GM12891 (cell line): ENCODE measurements at regions not wholly inside any gene's neighbourhood (a gene's known extent, or its start where the extent isn't known, plus 50 kb on each side); places are given as distances from the start of the nearest gene placed in this dataset.

Experiments
- DNase-seq: peaks from one replicate; pipeline ENCODE4 v3.0.0; 2011; ENCODE audit warnings: low spot score; ENCODE audit not compliant: insufficient read length
- FAIRE-seq: peaks from 2 replicates; lab custom pipeline; 2011; peaks lifted over from hg19 to GRCh38; lab: Jason Lieb, UNC
- PAX5 ChIP-seq: IDR thresholded peaks from 2 replicates; pipeline ENCODE4 v1.6.1; 2011; ENCODE audit warnings: low read length, moderate library complexity, mild to moderate bottlenecking; ENCODE audit not compliant: insufficient read depth, severe bottlenecking
- POLR2A ChIP-seq: IDR thresholded peaks from 2 replicates; pipeline ENCODE4 v1.6.1; 2011; ENCODE audit warnings: low read depth, low read length, control low read depth
- POLR2AphosphoS5 ChIP-seq: IDR thresholded peaks from 2 replicates; pipeline ENCODE4 v1.6.1; 2011; ENCODE audit warnings: low read depth, low read length, control low read depth
- POU2F2 ChIP-seq: IDR thresholded peaks from 2 replicates; pipeline ENCODE4 v1.6.1; 2011; ENCODE audit warnings: low read depth, mild to moderate bottlenecking, control low read depth, low read length, moderate library complexity
- SPI1 ChIP-seq: IDR thresholded peaks from 2 replicates; pipeline ENCODE4 v1.6.1; 2011; ENCODE audit warnings: low read depth, low read length, control low read depth
- TAF1 ChIP-seq: IDR thresholded peaks from 2 replicates; pipeline ENCODE4 v1.6.1; 2011; ENCODE audit warnings: low read depth, low read length, control low read depth

DNA sequence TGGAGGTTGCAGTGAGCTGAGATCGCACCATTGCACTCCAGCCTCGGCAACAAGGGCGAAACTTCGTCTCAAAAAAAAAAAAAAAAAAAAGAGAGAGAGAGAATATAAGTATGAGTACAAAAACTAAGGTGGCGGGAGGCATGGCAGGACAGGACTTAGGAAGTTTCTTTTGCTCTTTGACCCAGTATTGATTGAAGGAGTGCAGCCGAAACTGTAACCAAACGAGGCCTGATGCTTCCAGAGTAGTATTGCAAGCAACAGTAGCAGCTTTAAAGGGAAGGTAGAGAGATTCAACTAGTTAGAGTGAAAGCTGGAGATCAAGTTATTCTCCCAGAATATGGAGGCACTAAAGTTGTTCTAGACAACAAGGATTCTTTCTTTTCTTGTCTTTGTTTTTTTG is 99.2 kb upstream of the CASZ1 start:
- DNase-seq, result no peak
- TF ChIP-seq POU2F2, result no peak
- no peak for TF ChIP-seq TAF1
- TF ChIP-seq SPI1, result no peak
- TF ChIP-seq POLR2AphosphoS5, result no peak
- TF ChIP-seq POLR2A, result no peak
- no peak for TF ChIP-seq PAX5
- no peak for FAIRE-seq

DNA sequence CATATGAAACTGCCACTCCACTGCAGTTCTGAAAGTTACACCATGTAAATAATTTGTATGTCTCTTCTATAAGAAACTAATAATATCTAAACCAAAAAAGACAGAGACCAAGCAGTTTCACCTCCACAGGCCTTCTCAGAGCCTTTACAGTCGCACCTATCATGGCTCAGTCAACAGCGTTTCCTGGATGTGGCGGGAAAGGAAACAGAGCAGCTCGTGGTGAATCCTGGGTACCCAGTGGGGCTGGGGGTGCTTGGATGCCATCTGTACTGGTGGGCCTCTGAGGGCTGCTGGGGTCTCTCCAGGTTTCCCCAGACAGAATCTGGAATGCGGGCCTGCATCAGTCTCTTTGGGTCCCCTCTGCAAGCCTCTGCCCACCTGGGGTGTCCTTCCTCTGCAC is 100.2 kb upstream of the CASZ1 start:
- DNase-seq (no peak), FAIRE-seq (no peak)
- TF ChIP-seq POLR2A, result no peak
- no peak for TF ChIP-seq TAF1

DNA sequence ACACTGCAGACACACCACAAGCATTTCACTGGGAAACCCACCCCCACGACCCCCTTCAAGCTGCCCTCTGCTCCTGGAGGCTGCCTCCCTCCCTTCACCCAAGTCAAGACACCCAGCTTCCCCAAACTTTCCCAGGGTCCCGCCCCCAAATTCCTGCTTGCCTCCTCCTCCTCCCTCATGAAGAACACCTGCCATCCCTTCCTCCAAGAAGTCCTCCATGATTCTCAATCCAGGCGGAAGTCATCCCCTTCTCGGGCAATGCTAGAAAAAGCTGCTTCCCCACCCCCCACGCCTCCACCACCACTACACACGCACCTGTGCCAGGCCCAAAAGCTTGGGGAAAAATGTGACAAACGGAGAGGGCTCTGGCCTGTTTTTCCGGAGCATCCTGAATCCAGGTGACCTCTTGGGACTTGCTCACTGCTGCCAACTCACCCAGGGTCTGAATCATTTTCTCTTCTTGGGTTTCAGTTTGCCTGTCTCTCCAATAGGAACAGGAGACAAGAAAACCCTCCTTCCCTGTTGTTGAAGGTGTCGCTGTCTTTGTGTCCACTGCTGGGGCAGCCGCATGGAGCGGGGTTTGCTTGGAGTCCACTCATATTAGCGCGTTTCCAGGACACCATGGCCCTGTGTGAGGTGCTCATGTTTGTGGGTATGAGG is 101.0 kb upstream of the CASZ1 start:
- TF ChIP-seq PAX5, result no peak
- no peak for TF ChIP-seq POU2F2
- no peak for TF ChIP-seq SPI1
- TF ChIP-seq POLR2AphosphoS5, result no peak
- no peak for TF ChIP-seq POLR2A
- no peak for TF ChIP-seq TAF1
- FAIRE-seq (no peak), DNase-seq (no peak)

DNA sequence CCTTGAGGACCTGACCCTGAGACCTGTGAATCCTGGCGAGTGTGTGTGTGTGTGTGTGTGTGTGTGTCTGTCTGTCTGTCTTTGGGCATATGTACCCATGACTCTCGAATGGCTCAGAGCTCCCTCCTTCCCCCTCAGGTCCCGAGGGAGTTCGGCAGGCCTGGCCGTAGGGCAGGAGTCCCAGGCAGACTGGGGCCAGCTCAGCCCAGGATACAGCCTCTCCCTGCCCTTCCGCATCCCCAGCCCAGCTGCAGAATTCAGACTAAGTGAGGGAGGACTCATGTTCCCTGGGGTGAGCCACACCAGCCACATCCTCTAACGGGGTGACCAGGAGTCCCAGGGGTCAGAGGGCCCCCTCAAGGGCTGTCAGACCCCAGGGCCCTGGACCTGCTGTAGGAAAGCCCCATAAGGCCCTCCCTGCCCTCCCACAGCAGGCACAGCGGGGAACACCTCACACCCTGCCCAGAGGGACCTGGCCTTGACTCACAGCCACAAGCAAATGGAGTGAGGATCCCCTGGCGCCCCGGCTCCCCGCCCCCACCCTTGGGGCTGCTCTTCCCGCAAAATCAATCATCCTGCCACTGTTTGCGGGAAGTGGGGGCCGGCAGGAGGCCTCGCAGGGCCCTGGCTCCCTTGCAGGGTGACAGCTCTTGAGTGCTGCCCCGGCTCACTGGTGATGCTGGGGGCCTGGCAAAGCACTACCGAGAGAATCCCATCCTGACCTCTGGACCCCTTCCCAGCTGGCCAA is 101.7 kb upstream of the CASZ1 start:
- no peak for TF ChIP-seq PAX5
- no peak for TF ChIP-seq SPI1
- TF ChIP-seq POLR2A, result no peak
- no peak for TF ChIP-seq TAF1
- TF ChIP-seq POU2F2, result no peak
- TF ChIP-seq POLR2AphosphoS5, result no peak
- DNase-seq (no peak), FAIRE-seq (no peak)

DNA sequence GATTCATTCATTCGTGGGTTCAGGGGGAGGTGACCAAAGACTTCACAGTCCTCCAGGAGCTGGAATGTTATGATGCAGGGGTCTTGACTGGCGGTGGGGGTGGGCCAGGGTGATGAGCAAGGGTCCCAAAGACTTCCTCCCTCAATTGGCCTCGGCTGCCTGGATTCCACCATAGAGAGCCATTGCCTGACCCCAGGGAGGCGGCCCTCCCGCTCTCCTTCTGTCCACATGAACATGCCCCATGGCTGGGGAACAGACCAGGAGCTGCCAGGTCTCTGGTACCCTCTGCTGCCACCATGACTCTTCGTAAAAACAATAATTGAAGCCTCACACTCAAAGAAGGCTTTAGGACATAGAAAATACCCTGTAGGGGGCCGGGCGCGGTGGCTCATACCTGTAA is 102.5 kb upstream of the CASZ1 start:
- no peak for FAIRE-seq
- DNase-seq, result no peak
- TF ChIP-seq POLR2A (no peak), SPI1 (no peak), PAX5 (no peak), POU2F2 (no peak), TAF1 (no peak), POLR2AphosphoS5 (no peak)

DNA sequence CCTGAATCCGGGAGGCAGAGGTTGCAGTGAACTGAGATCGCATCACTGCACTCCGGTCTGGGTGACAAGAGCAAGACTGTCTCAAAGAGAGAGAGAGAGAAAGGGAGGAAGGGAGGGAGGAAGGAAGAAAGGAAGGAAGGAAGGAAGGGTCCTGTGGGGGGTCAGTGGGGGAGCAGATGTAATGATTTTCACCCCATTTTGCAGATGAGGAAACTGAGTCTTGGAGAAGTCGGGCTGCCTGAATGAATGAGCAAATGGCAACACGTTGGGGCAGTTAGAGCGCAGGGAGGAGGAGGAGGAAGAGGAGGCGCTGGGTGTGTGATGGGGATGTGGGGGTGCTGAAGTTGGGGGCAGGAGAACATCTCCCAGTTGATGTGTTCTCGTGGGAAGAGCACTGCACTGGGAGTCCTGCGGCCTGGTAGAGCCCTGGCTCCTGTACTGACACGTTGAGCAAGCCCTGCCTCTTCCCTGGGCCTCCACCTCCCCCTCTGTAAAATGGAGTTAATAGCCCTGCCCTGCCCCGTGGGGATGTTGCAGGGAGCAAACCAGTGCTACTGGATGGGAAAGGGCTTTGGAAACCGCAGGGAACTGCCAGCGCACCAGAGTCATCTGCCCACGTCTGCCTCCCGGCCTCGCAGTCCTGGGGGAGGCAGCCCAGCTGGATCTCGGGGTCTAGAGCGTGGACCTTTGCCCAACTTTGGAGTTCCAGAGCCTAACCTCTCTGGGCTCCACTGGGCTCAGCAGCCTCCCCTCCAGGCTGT is 103.2 kb upstream of the CASZ1 start:
- TF ChIP-seq POU2F2 (no peak), PAX5 (no peak), POLR2A (no peak), POLR2AphosphoS5 (no peak), TAF1 (no peak), SPI1 (no peak)
- DNase-seq, result no peak
- no peak for FAIRE-seq

DNA sequence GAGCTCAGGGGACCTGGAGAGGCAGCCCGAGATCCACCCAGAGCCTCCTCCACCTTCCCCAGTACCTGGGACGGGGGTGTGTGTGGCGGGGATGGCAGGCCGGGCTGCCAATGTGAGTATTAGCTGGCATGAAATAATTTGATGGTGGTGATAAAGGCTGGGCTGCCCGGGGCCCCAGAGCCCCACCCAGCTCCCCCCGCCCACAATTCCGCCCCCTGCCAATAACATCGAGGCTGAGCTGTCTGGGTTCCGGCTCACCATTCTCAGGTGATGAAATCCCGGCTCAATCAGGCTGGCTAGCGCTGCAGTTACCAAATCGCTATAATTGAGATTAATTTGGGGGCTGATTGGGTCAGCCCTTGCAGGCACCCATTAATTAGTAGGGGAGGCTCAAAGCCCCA is 103.8 kb upstream of the CASZ1 start:
- TF ChIP-seq PAX5 (no peak), POLR2AphosphoS5 (no peak), POU2F2 (no peak), TAF1 (no peak), SPI1 (no peak), POLR2A (no peak)
- no peak for FAIRE-seq
- DNase-seq, result no peak

DNA sequence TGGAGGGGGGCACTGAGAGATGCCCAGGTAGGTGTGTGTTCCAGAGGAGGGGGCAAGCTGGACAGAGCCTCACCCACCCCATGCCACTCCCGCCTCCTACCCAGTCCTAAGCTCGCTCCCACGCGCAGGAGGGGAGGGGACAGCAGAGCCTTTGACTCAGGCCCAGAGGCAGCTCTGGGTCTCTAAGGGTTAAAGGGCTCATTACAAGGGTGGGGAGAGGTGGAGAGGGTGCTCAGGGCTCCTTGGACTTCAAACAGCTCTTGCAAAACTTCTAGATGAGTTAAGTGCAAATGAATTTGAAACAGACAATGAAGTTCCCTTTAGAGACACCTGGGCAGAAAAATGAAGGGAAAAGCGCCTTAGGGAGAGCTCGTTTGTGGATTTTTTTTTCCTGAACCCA is 104.2 kb upstream of the CASZ1 start:
- FAIRE-seq (no peak), DNase-seq (no peak)
- no peak for TF ChIP-seq POU2F2
- TF ChIP-seq TAF1, result no peak

DNA sequence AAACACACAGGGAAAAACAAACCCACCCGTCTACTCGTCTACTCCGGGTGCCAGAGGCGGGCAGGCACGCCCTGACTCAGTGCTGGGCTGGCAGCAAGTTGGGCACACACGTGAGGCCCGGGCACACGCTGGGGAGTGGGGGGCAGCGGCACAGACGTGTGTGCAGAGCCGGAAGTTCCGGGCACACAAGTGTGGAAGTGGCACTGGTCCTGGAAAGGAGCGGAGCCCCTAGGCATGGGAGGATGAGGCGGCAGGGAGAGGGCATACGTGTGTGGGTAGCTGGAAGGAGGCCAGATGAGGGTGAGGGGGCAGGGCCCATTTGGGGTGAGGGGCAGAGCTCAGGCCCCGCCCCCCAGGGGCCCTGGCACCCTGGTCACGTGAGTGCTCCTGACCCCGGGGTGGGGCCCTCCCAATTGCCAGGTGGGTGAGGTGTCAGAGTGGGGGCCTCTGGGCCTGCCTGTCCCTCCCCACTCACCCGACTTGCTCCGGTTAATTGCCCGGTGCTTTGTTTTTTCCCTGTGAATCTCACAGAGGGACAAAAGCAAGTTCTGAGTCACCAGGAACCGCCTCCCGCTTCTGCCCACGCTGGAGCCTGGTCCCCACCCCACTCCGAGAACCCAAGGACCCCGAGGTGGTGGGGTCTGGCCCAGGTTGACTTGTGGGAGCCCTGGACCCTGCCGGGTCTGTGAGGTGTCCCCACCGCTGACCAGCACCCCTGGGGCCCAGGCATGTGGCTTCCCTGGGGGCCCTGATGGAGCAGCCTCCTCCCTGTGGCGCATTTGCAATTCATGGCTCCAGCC is 104.8 kb upstream of the CASZ1 start:
- FAIRE-seq, result no peak
- TF ChIP-seq TAF1 (no peak), POLR2A (no peak), POLR2AphosphoS5 (no peak), POU2F2 (no peak), SPI1 (no peak), PAX5 (no peak)
- DNase-seq, result no peak
